ENCODE measurements at regions not wholly inside any gene's neighbourhood (a gene's known extent, or its start where the extent isn't known, plus 50 kb on each side); places are given as distances from the start of the nearest gene placed in this dataset.

- TF ChIP-seq POLR2A (IDR thresholded peaks at IDR 0.05) (no peak), CTCF (IDR thresholded peaks at IDR 0.05) (no peak)
These were observed 103.8 kb downstream of the BUB3 start for GRCh38 chr10:123257904-123258456.

Data from sigmoid colon (tissue), 3 donors.